ENCODE measurements at regions not wholly inside any gene's neighbourhood (a gene's known extent, or its start where the extent isn't known, plus 50 kb on each side); places are given as distances from the start of the nearest gene placed in this dataset.

- TF ChIP-seq CTCF (IDR thresholded peaks at IDR 0.05): no peak
- TF ChIP-seq POLR2A (IDR thresholded peaks at IDR 0.05): no peak
- no peak for TF ChIP-seq POLR2AphosphoS5 (IDR thresholded peaks at IDR 0.05)
Observed at GRCh38 chr11:31995032-31995431, 95.8 kb upstream of the RCN1 start.

All from breast epithelium (tissue), 3 donors.